Suprapubic skin (tissue), 3 donors: ENCODE measurements at regions not wholly inside any gene's neighbourhood (a gene's known extent, or its start where the extent isn't known, plus 50 kb on each side); places are given as distances from the start of the nearest gene placed in this dataset.

Experiments
- POLR2A ChIP-seq, 2 donors: fragments of 450-650 bp; IDR thresholded peaks; one replicate each; pipeline ENCODE4 v1.6.1; 2017; ENCODE audit warnings: antibody characterized with exemption in 2 of 2, mild to moderate bottlenecking in 2 of 2, moderate library complexity in 2 of 2
- TF ChIP-seq, protein P1 (sequence below), 2 donors: fragments of 200-600 bp in 1 of 2; fragments of 450-650 bp in 1 of 2; sonication (generic) in 1 of 2; IDR thresholded peaks; one replicate each; pipeline ENCODE4 v1.5.1; 2016 to 2019; ENCODE audit warnings: antibody characterized with exemption in 2 of 2, mild to moderate bottlenecking in 1 of 2, moderate library complexity in 1 of 2

DNA sequence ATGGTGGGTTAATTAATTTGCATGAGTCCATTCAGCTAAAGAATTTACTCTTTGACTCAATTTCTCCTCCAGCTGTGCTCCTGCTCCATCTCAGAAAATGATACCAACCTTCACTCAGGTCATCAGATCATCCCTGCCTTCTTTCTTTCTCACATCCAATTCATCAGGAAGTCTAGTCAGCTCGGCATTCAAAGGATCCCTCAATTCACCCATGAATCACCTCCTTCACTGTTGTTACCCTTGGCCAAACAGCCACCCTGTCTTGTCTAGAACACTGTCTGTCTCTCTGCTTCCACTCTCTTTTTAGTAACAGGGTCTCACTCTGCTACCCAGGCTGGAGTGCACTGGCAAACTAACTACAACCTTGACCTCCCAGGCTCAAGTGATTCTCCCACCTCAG is 337.4 kb upstream of the SFRP2 start:
- TF ChIP-seq, protein P1, sequence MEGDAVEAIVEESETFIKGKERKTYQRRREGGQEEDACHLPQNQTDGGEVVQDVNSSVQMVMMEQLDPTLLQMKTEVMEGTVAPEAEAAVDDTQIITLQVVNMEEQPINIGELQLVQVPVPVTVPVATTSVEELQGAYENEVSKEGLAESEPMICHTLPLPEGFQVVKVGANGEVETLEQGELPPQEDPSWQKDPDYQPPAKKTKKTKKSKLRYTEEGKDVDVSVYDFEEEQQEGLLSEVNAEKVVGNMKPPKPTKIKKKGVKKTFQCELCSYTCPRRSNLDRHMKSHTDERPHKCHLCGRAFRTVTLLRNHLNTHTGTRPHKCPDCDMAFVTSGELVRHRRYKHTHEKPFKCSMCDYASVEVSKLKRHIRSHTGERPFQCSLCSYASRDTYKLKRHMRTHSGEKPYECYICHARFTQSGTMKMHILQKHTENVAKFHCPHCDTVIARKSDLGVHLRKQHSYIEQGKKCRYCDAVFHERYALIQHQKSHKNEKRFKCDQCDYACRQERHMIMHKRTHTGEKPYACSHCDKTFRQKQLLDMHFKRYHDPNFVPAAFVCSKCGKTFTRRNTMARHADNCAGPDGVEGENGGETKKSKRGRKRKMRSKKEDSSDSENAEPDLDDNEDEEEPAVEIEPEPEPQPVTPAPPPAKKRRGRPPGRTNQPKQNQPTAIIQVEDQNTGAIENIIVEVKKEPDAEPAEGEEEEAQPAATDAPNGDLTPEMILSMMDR (IDR thresholded peaks at IDR 0.05): no peak
- no peak for TF ChIP-seq POLR2A (IDR thresholded peaks at IDR 0.05)
